OCI-LY1 (cell line): ENCODE measurements at regions not wholly inside any gene's neighbourhood (a gene's known extent, or its start where the extent isn't known, plus 50 kb on each side); places are given as distances from the start of the nearest gene placed in this dataset.

Experiments used
- EZH2 ChIP-seq: fragments of 200-600 bp; sonication (generic), shearing (Covaris generic); IDR thresholded peaks from 2 replicates; pipeline ENCODE4 v1.8.0; 2017; ENCODE audit warnings: borderline replicate concordance, mixed run types, mild to moderate bottlenecking, antibody characterized with exemption, low read length, moderate library complexity, mixed read lengths
- TF ChIP-seq, protein P1 (sequence below): fragments of 200-600 bp; sonication (generic), shearing (Covaris generic); IDR thresholded peaks from 2 replicates; pipeline ENCODE4 v1.5.1; 2017; ENCODE audit warnings: mild to moderate bottlenecking, antibody characterized with exemption, low read length, moderate library complexity, mixed read lengths

DNA sequence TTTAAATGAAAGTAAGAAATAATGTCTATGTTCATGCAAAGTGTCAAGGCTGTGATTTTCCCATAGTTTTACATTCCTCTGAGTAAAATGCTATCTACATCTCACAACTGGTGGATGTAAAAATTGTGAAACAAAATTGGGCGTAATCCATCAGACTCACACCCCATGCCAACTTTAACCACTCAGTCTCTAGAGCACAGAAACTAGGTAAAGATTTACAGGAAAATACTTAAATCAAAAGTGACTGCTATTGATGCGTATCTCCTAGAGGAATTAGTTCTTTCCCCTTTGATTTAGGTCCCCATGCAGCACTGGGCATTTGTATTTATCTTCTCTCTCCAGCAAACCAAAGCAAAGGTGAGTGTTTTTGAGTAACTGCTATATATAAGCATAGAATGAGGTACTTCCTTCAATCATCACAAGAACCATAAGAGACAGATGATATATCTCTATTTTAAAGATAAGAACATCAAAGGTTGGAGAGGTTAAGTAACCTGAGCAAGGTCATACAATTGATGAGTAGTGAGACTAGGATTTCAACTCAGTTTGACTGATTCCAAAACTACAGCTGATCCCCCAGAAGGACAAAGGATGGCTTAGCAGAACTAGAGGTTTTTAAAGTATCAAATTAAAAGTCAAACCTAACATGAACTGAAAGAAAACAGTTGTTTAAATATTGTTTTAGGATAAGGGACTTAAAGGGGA is 594.0 kb upstream of the ACVR2A start:
- TF ChIP-seq, protein P1, sequence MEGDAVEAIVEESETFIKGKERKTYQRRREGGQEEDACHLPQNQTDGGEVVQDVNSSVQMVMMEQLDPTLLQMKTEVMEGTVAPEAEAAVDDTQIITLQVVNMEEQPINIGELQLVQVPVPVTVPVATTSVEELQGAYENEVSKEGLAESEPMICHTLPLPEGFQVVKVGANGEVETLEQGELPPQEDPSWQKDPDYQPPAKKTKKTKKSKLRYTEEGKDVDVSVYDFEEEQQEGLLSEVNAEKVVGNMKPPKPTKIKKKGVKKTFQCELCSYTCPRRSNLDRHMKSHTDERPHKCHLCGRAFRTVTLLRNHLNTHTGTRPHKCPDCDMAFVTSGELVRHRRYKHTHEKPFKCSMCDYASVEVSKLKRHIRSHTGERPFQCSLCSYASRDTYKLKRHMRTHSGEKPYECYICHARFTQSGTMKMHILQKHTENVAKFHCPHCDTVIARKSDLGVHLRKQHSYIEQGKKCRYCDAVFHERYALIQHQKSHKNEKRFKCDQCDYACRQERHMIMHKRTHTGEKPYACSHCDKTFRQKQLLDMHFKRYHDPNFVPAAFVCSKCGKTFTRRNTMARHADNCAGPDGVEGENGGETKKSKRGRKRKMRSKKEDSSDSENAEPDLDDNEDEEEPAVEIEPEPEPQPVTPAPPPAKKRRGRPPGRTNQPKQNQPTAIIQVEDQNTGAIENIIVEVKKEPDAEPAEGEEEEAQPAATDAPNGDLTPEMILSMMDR, result no peak
- no peak for TF ChIP-seq EZH2
